Liver (tissue), 8 donors: ENCODE measurements at regions not wholly inside any gene's neighbourhood (a gene's known extent, or its start where the extent isn't known, plus 50 kb on each side); places are given as distances from the start of the nearest gene placed in this dataset.

ENCODE experiments used
- DNase-seq: peaks from one replicate; pipeline ENCODE4 v3.0.0-alpha.2; 2017; ENCODE audit warnings: low spot score
- H3K27ac ChIP-seq, 2 donors: one replicate each; pipeline ENCODE4 v1.7.0; 2013; ENCODE audit warnings: inconsistent platforms in 2 of 2, low read length in 2 of 2, control low read depth in 1 of 2, low read depth in 1 of 2, mild to moderate bottlenecking in 1 of 2
- H3K27me3 ChIP-seq, 4 donors: one replicate each; pipeline versions ENCODE4 v1.6.1 to v1.7.0; 2013; ENCODE audit warnings: low read length in 3 of 4, inconsistent platforms in 1 of 4, mild to moderate bottlenecking in 1 of 4, moderate library complexity in 1 of 4; ENCODE audit not compliant: control insufficient read depth in 4 of 4, insufficient read depth in 4 of 4
- H3K36me3 ChIP-seq, 4 donors: one replicate each; pipeline versions ENCODE4 v1.6.1 to v1.7.0; 2013; ENCODE audit warnings: low read length in 3 of 4, mild to moderate bottlenecking in 3 of 4, low read depth in 1 of 4, moderate library complexity in 1 of 4; ENCODE audit not compliant: control insufficient read depth in 4 of 4, insufficient read depth in 3 of 4
- H3K4me1 ChIP-seq, 4 donors: one replicate each; pipeline versions ENCODE4 v1.6.1 to v1.7.0; 2013; ENCODE audit warnings: low read length in 3 of 4, mild to moderate bottlenecking in 3 of 4, moderate library complexity in 1 of 4; ENCODE audit not compliant: control insufficient read depth in 4 of 4, insufficient read depth in 4 of 4
- H3K4me3 ChIP-seq, 3 donors: one replicate each; pipeline versions ENCODE4 v1.6.1 to v1.7.0; 2013; ENCODE audit warnings: low read length in 3 of 3, control low read depth in 1 of 3, low read depth in 1 of 3, mild to moderate bottlenecking in 1 of 3
- H3K9ac ChIP-seq, 2 donors: one replicate each; pipeline ENCODE4 v1.7.0; 2013; ENCODE audit warnings: low read length in 2 of 2, mild to moderate bottlenecking in 2 of 2, moderate library complexity in 2 of 2, control low read depth in 1 of 2, low read depth in 1 of 2
- H3K9me3 ChIP-seq, 4 donors: one replicate each; pipeline versions ENCODE4 v1.6.1 to v1.7.0; 2013; ENCODE audit warnings: low read length in 3 of 4; ENCODE audit not compliant: control insufficient read depth in 4 of 4
- ATF3 ChIP-seq: IDR thresholded peaks from 2 replicates; pipeline ENCODE4 v1.6.1; 2016; ENCODE audit warnings: antibody characterized with exemption
- CTCF ChIP-seq: fragments of 150-350 bp; IDR thresholded peaks from 2 replicates; pipeline ENCODE4 v1.5.1; 2017; ENCODE audit warnings: improper control_type of control experiment, low read depth, low read length; ENCODE audit not compliant: missing input control
- EGR1 ChIP-seq, 2 donors: IDR thresholded peaks; 2 replicates each; pipeline ENCODE4 v1.6.1; 2016 to 2018; ENCODE audit warnings: antibody characterized with exemption in 2 of 2, low read depth in 2 of 2
- FOXA1 ChIP-seq: IDR thresholded peaks from 2 replicates; pipeline ENCODE4 v1.6.1; 2016; ENCODE audit warnings: antibody characterized with exemption
- FOXA2 ChIP-seq: IDR thresholded peaks from 2 replicates; pipeline ENCODE4 v1.6.1; 2016; ENCODE audit warnings: antibody characterized with exemption
- GABPA ChIP-seq, 2 donors: IDR thresholded peaks in 1 of 2; conservative IDR thresholded peaks in 1 of 2; 2 replicates each; pipeline ENCODE4 v1.6.1; 2016; ENCODE audit warnings: antibody characterized with exemption in 2 of 2, mild to moderate bottlenecking in 1 of 2, moderate library complexity in 1 of 2
- HNF4A ChIP-seq, 2 donors: conservative IDR thresholded peaks; 2 replicates each; pipeline ENCODE4 v1.6.1; 2016; ENCODE audit warnings: antibody characterized with exemption in 2 of 2, mild to moderate bottlenecking in 2 of 2
- HNF4G ChIP-seq: IDR thresholded peaks from 2 replicates; pipeline ENCODE4 v1.6.1; 2016; ENCODE audit warnings: antibody characterized with exemption
- JUND ChIP-seq, 2 donors: IDR thresholded peaks; 2 replicates each; pipeline ENCODE4 v1.6.1; 2016; ENCODE audit warnings: antibody characterized with exemption in 2 of 2
- MAX ChIP-seq: IDR thresholded peaks from 2 replicates; pipeline ENCODE4 v1.6.1; 2016; ENCODE audit warnings: antibody characterized with exemption
- NR2F2 ChIP-seq: IDR thresholded peaks from 2 replicates; pipeline ENCODE4 v1.6.1; 2016; ENCODE audit warnings: antibody characterized with exemption
- RAD21 ChIP-seq, 2 donors: IDR thresholded peaks; 2 replicates each; pipeline ENCODE4 v1.6.1; 2016; ENCODE audit warnings: antibody characterized with exemption in 2 of 2, mild to moderate bottlenecking in 2 of 2
- REST ChIP-seq: IDR thresholded peaks from 2 replicates; pipeline ENCODE4 v1.6.1; 2016; ENCODE audit warnings: antibody characterized with exemption, mild to moderate bottlenecking
- RXRA ChIP-seq, 2 donors: IDR thresholded peaks; 2 replicates each; pipeline ENCODE4 v1.6.1; 2017 to 2018; ENCODE audit warnings: antibody characterized with exemption in 2 of 2, mild to moderate bottlenecking in 1 of 2
- SP1 ChIP-seq: IDR thresholded peaks from 2 replicates; pipeline ENCODE4 v1.6.1; 2018; ENCODE audit warnings: antibody characterized with exemption, mild to moderate bottlenecking
- TAF1 ChIP-seq: conservative IDR thresholded peaks from 2 replicates; pipeline ENCODE4 v1.6.1; 2016; ENCODE audit warnings: antibody characterized with exemption, mild to moderate bottlenecking
- YY1 ChIP-seq: IDR thresholded peaks from 2 replicates; pipeline ENCODE4 v1.6.1; 2016; ENCODE audit warnings: antibody characterized with exemption, mild to moderate bottlenecking
- ZBTB33 ChIP-seq: IDR thresholded peaks from 2 replicates; pipeline ENCODE4 v1.6.1; 2016; ENCODE audit warnings: antibody characterized with exemption
- WGBS: extraction: QIAGEN DNeasy Blood & Tissue Kit; methylation state at CpG from one replicate; pipeline ENCODE4 v1.1.7; 2013; 5-methylcytosine and 5-hydroxymethylcytosine counted together
- donor health status: healthy.
- donor health status: healthy.
- donor health status: healthy.
- donor health status: healthy.
- donor health status: healthy.

- no peak overlapping the region for H3K9ac ChIP-seq
- no peak for DNase-seq
- H3K27ac ChIP-seq: no peak overlapping the region
- no peaks in the 10 kb centered on the region for H3K27me3 ChIP-seq
- H3K4me1 ChIP-seq: no peaks in the 10 kb centered on the region
- H3K4me3 ChIP-seq: no peak overlapping the region
- no peaks in the 10 kb centered on the region for H3K9me3 ChIP-seq
- TF ChIP-seq SP1 (no peak), YY1 (no peak), RXRA (IDR thresholded peaks at IDR 0.05) (no peak), CTCF (no peak), ATF3 (no peak), EGR1 (IDR thresholded peaks at IDR 0.05; ENCODE audit: low read depth in 2 of 2) (no peak), HNF4G (no peak), FOXA2 (no peak), TAF1 (no peak), RAD21 (IDR thresholded peaks at IDR 0.05) (no peak), FOXA1 (no peak), MAX (no peak), NR2F2 (no peak), ZBTB33 (no peak), GABPA (IDR thresholded peaks at IDR 0.05 in 1 of 2, conservative IDR thresholded peaks at IDR 0.05 in 1 of 2) (no peak), REST (no peak), HNF4A (conservative IDR thresholded peaks at IDR 0.05) (no peak), JUND (IDR thresholded peaks at IDR 0.05) (no peak)
- H3K36me3 ChIP-seq: no peaks in the 10 kb centered on the region
- WGBS: 95% methylated on average over 2 of the region's 2 CpGs
Observed at GRCh38 chr10:53543410-53543809, 770.8 kb upstream of the MBL2 start.

- H3K9me3 ChIP-seq: no peaks in the 10 kb centered on the region
- H3K27me3 ChIP-seq: no peaks in the 10 kb centered on the region
- no peaks in the 10 kb centered on the region for H3K36me3 ChIP-seq
- DNase-seq: no peak
- H3K4me3 ChIP-seq: no peak overlapping the region
- peaks cover 0 to 12% (median 4%) of the 10 kb centered on the region in 4 donors for H3K4me1 ChIP-seq
- H3K9ac ChIP-seq: no peak overlapping the region
- H3K27ac ChIP-seq: peak overlapping the region in 1 of 2 donors; percentile 18
- peak; percentile 97 for TF ChIP-seq HNF4G
- peak; percentile 16 to 19 for TF ChIP-seq RAD21 (IDR thresholded peaks at IDR 0.05)
- TF ChIP-seq TAF1: no peak
- TF ChIP-seq MAX: no peak
- TF ChIP-seq JUND (IDR thresholded peaks at IDR 0.05): peak; percentile 34 to 54
- TF ChIP-seq FOXA1: no peak
- peak; percentile 28 for TF ChIP-seq ZBTB33
- peak; percentile 69 for TF ChIP-seq SP1
- no peak for TF ChIP-seq CTCF
Observed at GRCh38 chr10:53537508-53537907, 764.9 kb upstream of the MBL2 start.
